ENCODE measurements at regions not wholly inside any gene's neighbourhood (a gene's known extent, or its start where the extent isn't known, plus 50 kb on each side); places are given as distances from the start of the nearest gene placed in this dataset.

- Histone ChIP-seq H3K79me2 (replicated peaks; ENCODE audit: insufficient read depth) (no peaks in the 10 kb centered on the region), H2AFZ (no peak overlapping the region), H4K20me1 (replicated peaks; ENCODE audit: insufficient read depth) (no peaks in the 10 kb centered on the region), H3K9me2 (ENCODE audit: insufficient read depth) (no peaks in the 10 kb centered on the region), H3K27ac (ENCODE audit: low read depth) (no peak overlapping the region), H3K36me3 (ENCODE audit: insufficient read depth) (no peaks in the 10 kb centered on the region), H3K27me3 (ENCODE audit: insufficient read depth) (no peaks in the 10 kb centered on the region), H3K4me3 (no peak overlapping the region), H3F3A (replicated peaks; ENCODE audit: low read depth) (no peaks in the 10 kb centered on the region), H3K4me2 (no peak overlapping the region), H3K4me1 (ENCODE audit: insufficient read depth) (no peaks in the 10 kb centered on the region)
- H3K27me3 Mint-ChIP-seq (ENCODE audit: insufficient read depth, low read depth, poor library complexity) = no peaks in the 10 kb centered on the region
- 0 out of 3 replicates have a peak, but pooled peaks cover 4% of the 10 kb centered on the region for H3K9me3 Mint-ChIP-seq
- H3K4me3 Mint-ChIP-seq = no peak overlapping the region
- H3K27ac Mint-ChIP-seq = no peak overlapping the region
- no peaks in the 10 kb centered on the region for H3K4me1 Mint-ChIP-seq
- no peak for TF ChIP-seq ZNF331 (CRISPR knock-in tag; IDR thresholded peaks at IDR 0.05; ENCODE audit: low read depth)
- H3K36me3 Mint-ChIP-seq (ENCODE audit: low read depth) = no peaks in the 10 kb centered on the region
- DNase-seq (ENCODE audit: low spot score) = no peak
- ATAC-seq = no peak
Measured at GRCh38 chr11:109554951-109555350, 133.0 kb downstream of the C11orf87 start.

GRCh38 chr11:109564241-109564640 is 142.3 kb downstream of the C11orf87 start:
- no peaks in the 10 kb centered on the region for H3K27me3 ChIP-seq (ENCODE audit: insufficient read depth)
- Mint-ChIP-seq H3K9me3 (no peaks in the 10 kb centered on the region), H3K4me1 (no peaks in the 10 kb centered on the region), H3K27me3 (ENCODE audit: insufficient read depth, low read depth, poor library complexity) (peaks cover 1% of the 10 kb centered on the region), H3K27ac (no peak overlapping the region), H3K36me3 (ENCODE audit: low read depth) (no peaks in the 10 kb centered on the region), H3K4me3 (no peak overlapping the region)
- H3K36me3 ChIP-seq (ENCODE audit: insufficient read depth) = no peaks in the 10 kb centered on the region
- H3K4me1 ChIP-seq (ENCODE audit: insufficient read depth) = no peaks in the 10 kb centered on the region
- H3K27ac ChIP-seq (ENCODE audit: low read depth) = no peak overlapping the region
- H3K4me2 ChIP-seq = no peak overlapping the region
- no peaks in the 10 kb centered on the region for H4K20me1 ChIP-seq (replicated peaks; ENCODE audit: insufficient read depth)
- no peaks in the 10 kb centered on the region for H3K9me2 ChIP-seq (ENCODE audit: insufficient read depth)
- H2AFZ ChIP-seq = no peak overlapping the region
- DNase-seq (ENCODE audit: low spot score) (no peak), ATAC-seq (no peak)
- no peaks in the 10 kb centered on the region for H3K79me2 ChIP-seq (replicated peaks; ENCODE audit: insufficient read depth)
- H3F3A ChIP-seq (replicated peaks; ENCODE audit: low read depth) = no peaks in the 10 kb centered on the region
- no peak overlapping the region for H3K4me3 ChIP-seq
- TF ChIP-seq JUNB (IDR thresholded peaks at IDR 0.05; ENCODE audit: unreplicated experiment) (no peak), ETS1 (IDR thresholded peaks at IDR 0.05) (no peak), POLR2AphosphoS5 (IDR thresholded peaks at IDR 0.05; ENCODE audit: low read depth) (no peak), REST (IDR thresholded peaks at IDR 0.05; ENCODE audit: unreplicated experiment) (no peak), CTCF (conservative IDR thresholded peaks at IDR 0.05; ENCODE audit: low read depth in 2 of 2) (no peak), NANOG (IDR thresholded peaks at IDR 0.05; ENCODE audit: borderline replicate concordance) (no peak), CREB1 (CRISPR knock-in tag; IDR thresholded peaks at IDR 0.05; ENCODE audit: low read depth) (no peak), EZH2phosphoT487 (IDR thresholded peaks at IDR 0.05; ENCODE audit: unreplicated experiment) (no peak), STAT1 (IDR thresholded peaks at IDR 0.05; ENCODE audit: unreplicated experiment) (no peak), EZH2 (IDR thresholded peaks at IDR 0.05; ENCODE audit: low read depth, unreplicated experiment) (no peak)
